H7 (cell line): ENCODE measurements at regions not wholly inside any gene's neighbourhood (a gene's known extent, or its start where the extent isn't known, plus 50 kb on each side); places are given as distances from the start of the nearest gene placed in this dataset.

Experiments used
- DNase-seq: peaks from one replicate; pipeline ENCODE4 v3.0.0; 2012
- H3K27me3 ChIP-seq: 2 replicates; pipeline ENCODE4 v1.6.0; 2011; ENCODE audit warnings: mild to moderate bottlenecking, low read length; ENCODE audit not compliant: control insufficient read depth, insufficient read depth
- H3K36me3 ChIP-seq: replicated peaks from 2 replicates; pipeline ENCODE4 v1.5.1; 2011; ENCODE audit warnings: low read length; ENCODE audit not compliant: control insufficient read depth, insufficient read depth
- H3K4me3 ChIP-seq: 2 replicates; pipeline ENCODE4 v1.5.1; 2011; ENCODE audit warnings: low read depth, mild to moderate bottlenecking, control low read depth, low read length, moderate library complexity; ENCODE audit not compliant: insufficient read depth

- Histone ChIP-seq H3K4me3 (no peak overlapping the region), H3K27me3 (no peaks in the 10 kb centered on the region)
- DNase-seq, result no peak
Measured at GRCh38 chr2:121977326-121977725, 221.9 kb downstream of the TSN start.

GRCh38 chr2:121992700-121993099 lies 237.2 kb downstream of the TSN start:
- Histone ChIP-seq H3K36me3 (no peaks in the 10 kb centered on the region), H3K27me3 (no peaks in the 10 kb centered on the region)
- peak; percentile 51 for DNase-seq

More at GRCh38 chr2:121977326-121977725, 221.9 kb downstream of the TSN start:
- H3K36me3 ChIP-seq, result no peaks in the 10 kb centered on the region

GRCh38 chr2:121993682-121994081 lies 238.2 kb downstream of the TSN start:
- Histone ChIP-seq H3K36me3 (no peaks in the 10 kb centered on the region), H3K27me3 (no peaks in the 10 kb centered on the region), H3K4me3 (no peak overlapping the region)
- DNase-seq, result no peak

More at GRCh38 chr2:121992700-121993099, 237.2 kb downstream of the TSN start:
- H3K4me3 ChIP-seq, result no peak overlapping the region

GRCh38 chr2:121994238-121995206 lies 239.1 kb downstream of the TSN start:
- Histone ChIP-seq H3K27me3 (no peaks in the 10 kb centered on the region), H3K4me3 (no peak overlapping the region)
- no peak for DNase-seq

GRCh38 chr2:121998751-121999150 lies 243.3 kb downstream of the TSN start:
- DNase-seq, result no peak
- no peaks in the 10 kb centered on the region for H3K36me3 ChIP-seq
- no peaks in the 10 kb centered on the region for H3K27me3 ChIP-seq
- no peak overlapping the region for H3K4me3 ChIP-seq

More at GRCh38 chr2:121994238-121995206, 239.1 kb downstream of the TSN start:
- no peaks in the 10 kb centered on the region for H3K36me3 ChIP-seq

GRCh38 chr2:121999264-121999663 lies 243.8 kb downstream of the TSN start:
- Histone ChIP-seq H3K4me3 (no peak overlapping the region), H3K27me3 (no peaks in the 10 kb centered on the region), H3K36me3 (no peaks in the 10 kb centered on the region)
- no peak for DNase-seq

- DNase-seq, result no peak
- Histone ChIP-seq H3K36me3 (no peaks in the 10 kb centered on the region), H3K27me3 (no peaks in the 10 kb centered on the region), H3K4me3 (no peak overlapping the region)
Measured at GRCh38 chr2:122000556-122001340, 245.3 kb downstream of the TSN start.

GRCh38 chr2:122001441-122001874 lies 246.0 kb downstream of the TSN start:
- no peak for DNase-seq
- Histone ChIP-seq H3K4me3 (no peak overlapping the region), H3K27me3 (no peaks in the 10 kb centered on the region), H3K36me3 (no peaks in the 10 kb centered on the region)

GRCh38 chr2:122003196-122003940 lies 247.9 kb downstream of the TSN start:
- Histone ChIP-seq H3K27me3 (no peaks in the 10 kb centered on the region), H3K36me3 (no peaks in the 10 kb centered on the region), H3K4me3 (no peak overlapping the region)
- DNase-seq, result no peak

GRCh38 chr2:122007126-122007525 lies 251.7 kb downstream of the TSN start:
- Histone ChIP-seq H3K4me3 (no peak overlapping the region), H3K36me3 (no peaks in the 10 kb centered on the region), H3K27me3 (no peaks in the 10 kb centered on the region)
- no peak for DNase-seq

GRCh38 chr2:122007577-122007976 lies 252.1 kb downstream of the TSN start:
- peak; percentile 31 for DNase-seq
- no peaks in the 10 kb centered on the region for H3K27me3 ChIP-seq
- H3K36me3 ChIP-seq, result no peaks in the 10 kb centered on the region
- no peak overlapping the region for H3K4me3 ChIP-seq

GRCh38 chr2:122009561-122009960 lies 254.1 kb downstream of the TSN start:
- no peak overlapping the region for H3K4me3 ChIP-seq
- no peak for DNase-seq
- H3K27me3 ChIP-seq, result no peaks in the 10 kb centered on the region
- no peaks in the 10 kb centered on the region for H3K36me3 ChIP-seq

- Histone ChIP-seq H3K27me3 (no peaks in the 10 kb centered on the region), H3K4me3 (no peak overlapping the region), H3K36me3 (no peaks in the 10 kb centered on the region)
- DNase-seq, result no peak
Measured at GRCh38 chr2:122011493-122012270, 256.2 kb downstream of the TSN start.

GRCh38 chr2:122018736-122019135 lies 263.3 kb downstream of the TSN start:
- no peaks in the 10 kb centered on the region for H3K27me3 ChIP-seq
- no peaks in the 10 kb centered on the region for H3K36me3 ChIP-seq
- DNase-seq, result no peak
- no peak overlapping the region for H3K4me3 ChIP-seq
